SKM-1 (cell line): ENCODE measurements at regions not wholly inside any gene's neighbourhood (a gene's known extent, or its start where the extent isn't known, plus 50 kb on each side); places are given as distances from the start of the nearest gene placed in this dataset.
"Not testable (repeated sequence)": the region's sequence is repeated elsewhere in the genome, so short reads cannot be mapped to it uniquely, and the experiment has no call there.

ENCODE experiments used
- DNase-seq: peaks from one replicate; lab custom pipeline; 2025; ENCODE audit not compliant: unreplicated experiment; lab: John Stamatoyannopoulos, UW

DNA sequence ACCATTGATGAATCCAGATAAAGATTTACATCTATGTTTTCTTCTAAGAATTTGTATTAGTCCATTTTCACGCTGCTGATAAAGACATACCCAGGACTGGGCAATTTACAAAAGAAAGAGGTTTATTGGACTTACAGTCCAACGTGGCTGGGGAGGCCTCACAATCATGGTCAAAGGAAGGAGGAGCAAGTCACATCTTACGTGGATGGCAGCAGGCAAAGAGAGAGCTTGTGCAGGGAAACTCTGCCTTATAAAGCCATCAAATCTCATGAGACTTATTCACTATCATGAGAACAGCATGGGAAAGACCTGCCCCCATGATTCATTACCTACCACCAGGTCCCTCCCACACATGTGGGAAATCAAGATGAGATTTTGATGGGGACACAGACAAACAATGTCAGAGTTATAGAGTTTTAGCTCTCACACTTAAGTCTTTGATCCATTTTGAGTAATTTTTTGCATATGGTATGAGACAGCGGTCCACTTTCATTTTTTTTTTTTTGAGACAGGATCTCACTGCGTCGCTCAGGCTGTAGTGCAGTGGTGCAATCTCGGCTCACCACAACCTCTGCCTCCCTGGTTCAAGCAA is 53.5 kb upstream of the JADE2 start:
- DNase-seq = not testable (repeated sequence)

DNA sequence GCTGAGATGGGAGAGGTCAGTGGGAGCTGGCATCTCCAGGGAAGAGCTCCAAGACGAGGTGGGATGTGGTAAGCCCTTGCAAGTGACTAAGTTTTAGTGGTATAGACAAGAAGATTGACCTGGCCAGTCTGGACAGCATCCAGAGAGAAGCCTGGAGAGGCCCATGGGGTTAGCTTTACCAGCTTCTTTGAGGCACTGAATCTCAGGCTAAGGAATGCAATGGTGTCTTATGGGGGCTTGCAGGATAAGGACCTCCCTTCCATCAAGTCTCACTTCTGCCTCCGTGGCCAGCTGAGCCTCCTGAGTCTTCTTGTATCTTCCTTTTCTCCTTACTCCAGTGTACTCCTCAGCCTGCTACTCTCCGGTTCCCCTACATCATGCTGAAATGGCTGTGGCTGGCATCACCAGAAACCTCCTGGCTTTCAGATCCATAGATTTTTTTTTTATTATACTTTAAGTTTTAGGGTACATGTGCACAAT is 56.5 kb upstream of the JADE2 start:
- no peak for DNase-seq

- no peak for DNase-seq
Observed at GRCh38 chr5:134467231-134467630, 55.5 kb upstream of the CDKN2AIPNL start.

DNA sequence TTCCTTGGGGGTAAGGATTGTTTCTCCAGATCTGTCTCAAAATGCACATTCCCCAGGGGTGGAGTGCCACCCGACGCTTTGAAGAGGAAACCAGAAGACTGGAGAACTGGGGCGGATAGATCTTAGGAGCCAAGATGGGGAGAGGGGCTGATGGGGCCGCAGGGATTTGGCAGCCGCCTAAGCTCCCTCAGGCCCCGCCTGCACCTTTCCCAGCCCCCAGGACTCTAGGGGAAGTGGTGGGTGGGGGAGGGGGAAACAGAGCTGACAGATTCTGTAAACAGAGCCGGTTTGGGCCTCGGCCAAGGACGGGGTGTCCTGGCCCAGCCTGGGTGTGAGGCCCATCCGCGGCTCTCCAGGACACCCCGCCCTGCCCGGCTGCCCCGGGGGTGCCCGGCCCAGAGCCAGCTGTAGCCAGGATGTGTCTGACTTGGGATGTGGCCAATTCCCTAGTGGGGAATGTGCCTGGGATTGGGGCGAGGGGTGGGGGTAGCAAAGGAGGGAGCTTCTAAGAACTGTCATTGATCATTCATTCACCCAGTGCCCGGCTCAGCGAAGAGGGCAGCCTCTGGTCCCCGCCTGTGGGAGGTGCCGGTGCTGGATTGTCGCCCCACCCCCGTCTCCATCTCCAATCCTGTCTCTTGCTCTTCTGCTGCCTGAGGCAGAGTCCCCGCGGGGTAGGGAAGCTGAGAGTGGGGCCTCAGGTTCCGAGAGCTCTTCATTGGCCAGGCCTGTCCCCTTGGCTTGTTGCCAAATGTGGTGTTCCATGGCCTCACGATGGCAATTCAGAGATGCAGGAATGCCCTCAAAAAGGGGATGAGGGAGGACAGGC is 54.8 kb upstream of the CDKN2AIPNL start:
- DNase-seq = peak; percentile 81

GRCh38 chr5:134465816-134466240 is 54.1 kb upstream of the CDKN2AIPNL start:
- DNase-seq = peak; percentile 70

GRCh38 chr5:134464988-134465815 is 53.5 kb upstream of the CDKN2AIPNL start:
- no peak for DNase-seq

GRCh38 chr5:134463991-134464760 is 52.5 kb upstream of the CDKN2AIPNL start:
- DNase-seq = no peak

GRCh38 chr5:134463176-134463720 is 51.6 kb upstream of the CDKN2AIPNL start:
- DNase-seq = no peak

- no peak for DNase-seq
Observed at GRCh38 chr5:134462761-134463160, 51.1 kb upstream of the CDKN2AIPNL start.

DNA sequence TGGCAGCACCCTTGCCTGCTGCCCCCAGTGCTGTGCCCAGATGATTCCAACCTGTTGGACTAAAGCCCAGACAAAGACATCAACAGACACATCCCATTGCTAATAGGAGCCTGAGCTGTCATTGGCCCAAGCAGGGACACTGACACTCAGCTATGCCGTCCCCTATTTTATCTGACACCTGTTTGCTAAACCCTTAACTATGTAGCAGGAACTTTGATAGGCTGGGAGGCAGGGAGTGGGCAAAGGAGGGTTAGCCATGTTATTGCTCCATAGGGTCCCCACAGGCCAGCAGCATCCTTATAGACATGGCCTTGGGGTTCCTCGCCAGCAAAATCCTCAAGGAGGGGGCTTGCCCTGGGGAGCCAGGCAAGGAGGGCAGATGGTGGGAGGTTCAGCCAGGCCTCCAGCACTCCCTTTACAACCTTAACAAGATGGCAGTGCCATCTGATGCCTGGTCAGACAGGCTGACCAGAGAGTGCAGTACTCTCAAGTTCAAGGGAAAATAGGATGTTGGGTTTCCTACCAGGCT is 50.4 kb upstream of the CDKN2AIPNL start:
- DNase-seq = no peak
